ENCODE measurements at regions not wholly inside any gene's neighbourhood (a gene's known extent, or its start where the extent isn't known, plus 50 kb on each side); places are given as distances from the start of the nearest gene placed in this dataset.

- no peak overlapping the region for H3K4me3 ChIP-seq (ENCODE audit: control insufficient read depth, low read depth, low read length)
- TF ChIP-seq CTCF (IDR thresholded peaks at IDR 0.05; ENCODE audit: control insufficient read depth, insufficient read depth, low read depth, low read length, missing control alignments), result no peak
- DNase-seq (ENCODE audit: low read depth), result no peak
Observed at GRCh38 chr1:213486488-213486887, 435.4 kb downstream of the RPS6KC1 start.

- no peak for DNase-seq (ENCODE audit: low read depth)
- no peak for TF ChIP-seq CTCF (IDR thresholded peaks at IDR 0.05; ENCODE audit: control insufficient read depth, insufficient read depth, low read depth, low read length, missing control alignments)
- no peak overlapping the region for H3K4me3 ChIP-seq (ENCODE audit: control insufficient read depth, low read depth, low read length)
Observed at GRCh38 chr1:213491468-213491867, 440.4 kb downstream of the RPS6KC1 start.

GRCh38 chr1:213492161-213493041, 441.4 kb downstream of the RPS6KC1 start:
- DNase-seq (ENCODE audit: low read depth), result no peak
- TF ChIP-seq CTCF (IDR thresholded peaks at IDR 0.05; ENCODE audit: control insufficient read depth, insufficient read depth, low read depth, low read length, missing control alignments), result no peak
- no peak overlapping the region for H3K4me3 ChIP-seq (ENCODE audit: control insufficient read depth, low read depth, low read length)

GRCh38 chr1:213499444-213499843, 448.4 kb downstream of the RPS6KC1 start:
- H3K4me3 ChIP-seq (ENCODE audit: control insufficient read depth, low read depth, low read length), result no peak overlapping the region
- TF ChIP-seq CTCF (IDR thresholded peaks at IDR 0.05; ENCODE audit: control insufficient read depth, insufficient read depth, low read depth, low read length, missing control alignments), result no peak
- no peak for DNase-seq (ENCODE audit: low read depth)

GRCh38 chr1:213507472-213508223, 456.6 kb downstream of the RPS6KC1 start:
- no peak for TF ChIP-seq CTCF (IDR thresholded peaks at IDR 0.05; ENCODE audit: control insufficient read depth, insufficient read depth, low read depth, low read length, missing control alignments)
- DNase-seq (ENCODE audit: low read depth), result no peak
- no peak overlapping the region for H3K4me3 ChIP-seq (ENCODE audit: control insufficient read depth, low read depth, low read length)

GRCh38 chr1:213511173-213511572, 460.1 kb downstream of the RPS6KC1 start:
- no peak for DNase-seq (ENCODE audit: low read depth)
- TF ChIP-seq CTCF (IDR thresholded peaks at IDR 0.05; ENCODE audit: control insufficient read depth, insufficient read depth, low read depth, low read length, missing control alignments), result no peak
- no peak overlapping the region for H3K4me3 ChIP-seq (ENCODE audit: control insufficient read depth, low read depth, low read length)

Measured in AG09309 (cell line).